PFSK-1 (cell line): ENCODE measurements at regions not wholly inside any gene's neighbourhood (a gene's known extent, or its start where the extent isn't known, plus 50 kb on each side); places are given as distances from the start of the nearest gene placed in this dataset.

ENCODE experiments used
- POLR2AphosphoS5 ChIP-seq: IDR thresholded peaks from 2 replicates; pipeline ENCODE4 v1.6.1; 2012; ENCODE audit warnings: low read depth, mild to moderate bottlenecking, control low read depth, low read length, moderate library complexity
- SIN3A ChIP-seq: IDR thresholded peaks from 2 replicates; pipeline ENCODE4 v1.6.1; 2012; ENCODE audit warnings: mild to moderate bottlenecking, low read length, moderate library complexity, borderline replicate concordance; ENCODE audit not compliant: insufficient read depth
- TF ChIP-seq, protein P1 (sequence below), 2 experiments: IDR thresholded peaks; 2 replicates each; pipeline versions ENCODE4 v1.6.1 to v1.8.0; 2011 to 2012; ENCODE audit warnings: low read depth in 2 of 2, low read length in 2 of 2, control low read depth in 1 of 2, inconsistent platforms in 1 of 2, mild to moderate bottlenecking in 1 of 2, moderate library complexity in 1 of 2; ENCODE audit not compliant: insufficient read depth in 1 of 2

DNA sequence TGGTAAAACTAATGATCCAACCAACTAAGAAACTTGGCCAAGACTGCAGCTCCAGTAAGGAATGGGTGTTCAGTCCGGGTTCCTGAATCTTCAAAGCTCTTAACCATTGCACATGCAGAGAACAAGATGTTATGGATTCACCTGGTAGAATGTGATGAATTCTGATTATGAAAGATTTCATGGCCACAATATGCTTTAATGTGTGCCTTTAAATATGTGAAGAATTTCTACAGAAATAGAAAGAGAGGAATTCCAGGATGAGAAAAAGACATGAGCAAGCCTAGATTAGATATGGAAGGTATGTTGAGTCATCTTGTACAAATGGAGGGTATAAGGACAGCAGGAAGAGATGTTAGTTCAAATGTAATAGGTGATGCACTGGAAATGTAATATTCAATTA, 472.2 kb upstream of the TENM3 start:
- TF ChIP-seq POLR2AphosphoS5 (no peak), SIN3A (no peak)
- TF ChIP-seq, protein P1, sequence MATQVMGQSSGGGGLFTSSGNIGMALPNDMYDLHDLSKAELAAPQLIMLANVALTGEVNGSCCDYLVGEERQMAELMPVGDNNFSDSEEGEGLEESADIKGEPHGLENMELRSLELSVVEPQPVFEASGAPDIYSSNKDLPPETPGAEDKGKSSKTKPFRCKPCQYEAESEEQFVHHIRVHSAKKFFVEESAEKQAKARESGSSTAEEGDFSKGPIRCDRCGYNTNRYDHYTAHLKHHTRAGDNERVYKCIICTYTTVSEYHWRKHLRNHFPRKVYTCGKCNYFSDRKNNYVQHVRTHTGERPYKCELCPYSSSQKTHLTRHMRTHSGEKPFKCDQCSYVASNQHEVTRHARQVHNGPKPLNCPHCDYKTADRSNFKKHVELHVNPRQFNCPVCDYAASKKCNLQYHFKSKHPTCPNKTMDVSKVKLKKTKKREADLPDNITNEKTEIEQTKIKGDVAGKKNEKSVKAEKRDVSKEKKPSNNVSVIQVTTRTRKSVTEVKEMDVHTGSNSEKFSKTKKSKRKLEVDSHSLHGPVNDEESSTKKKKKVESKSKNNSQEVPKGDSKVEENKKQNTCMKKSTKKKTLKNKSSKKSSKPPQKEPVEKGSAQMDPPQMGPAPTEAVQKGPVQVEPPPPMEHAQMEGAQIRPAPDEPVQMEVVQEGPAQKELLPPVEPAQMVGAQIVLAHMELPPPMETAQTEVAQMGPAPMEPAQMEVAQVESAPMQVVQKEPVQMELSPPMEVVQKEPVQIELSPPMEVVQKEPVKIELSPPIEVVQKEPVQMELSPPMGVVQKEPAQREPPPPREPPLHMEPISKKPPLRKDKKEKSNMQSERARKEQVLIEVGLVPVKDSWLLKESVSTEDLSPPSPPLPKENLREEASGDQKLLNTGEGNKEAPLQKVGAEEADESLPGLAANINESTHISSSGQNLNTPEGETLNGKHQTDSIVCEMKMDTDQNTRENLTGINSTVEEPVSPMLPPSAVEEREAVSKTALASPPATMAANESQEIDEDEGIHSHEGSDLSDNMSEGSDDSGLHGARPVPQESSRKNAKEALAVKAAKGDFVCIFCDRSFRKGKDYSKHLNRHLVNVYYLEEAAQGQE (IDR thresholded peaks at IDR 0.05; ENCODE audit: insufficient read depth in 1 of 2, low read depth in 2 of 2, low read length in 2 of 2) = no peak
